Esophagus squamous epithelium (tissue), 5 donors: ENCODE measurements at regions not wholly inside any gene's neighbourhood (a gene's known extent, or its start where the extent isn't known, plus 50 kb on each side); places are given as distances from the start of the nearest gene placed in this dataset.

ENCODE experiments used
- DNase-seq: peaks from one replicate; lab custom pipeline; 2025; lab: John Stamatoyannopoulos, UW
- H3K27ac ChIP-seq, 4 donors: fragments of 200-600 bp; sonication (generic); one replicate each; pipeline ENCODE4 v1.5.1; 2016 to 2019; ENCODE audit warnings: mild to moderate bottlenecking in 1 of 4
- H3K27me3 ChIP-seq, 4 donors: fragments of 200-600 bp; sonication (generic); 1 replicate in 3 of 4; 2 replicates in 1 of 4; pipeline versions ENCODE4 v1.5.1 to v1.6.0; 2017 to 2021; ENCODE audit warnings: antibody characterized with exemption in 1 of 4
- H3K36me3 ChIP-seq, 3 donors: fragments of 200-600 bp; sonication (generic); one replicate each; pipeline ENCODE4 v1.5.1; 2016 to 2019
- H3K4me1 ChIP-seq, 3 donors: fragments of 200-600 bp; sonication (generic); one replicate each; pipeline ENCODE4 v1.5.1; 2017 to 2019
- H3K4me3 ChIP-seq, 4 donors: fragments of 200-600 bp; sonication (generic); 1 replicate in 3 of 4; 2 replicates in 1 of 4; pipeline ENCODE4 v1.5.1; 2016 to 2019; ENCODE audit warnings: mild to moderate bottlenecking in 2 of 4, moderate library complexity in 1 of 4
- H3K9me3 ChIP-seq, 3 donors: fragments of 200-600 bp; sonication (generic); one replicate each; pipeline ENCODE4 v1.5.1; 2016 to 2019
- POLR2A ChIP-seq, 4 donors: fragments of 450-650 bp; IDR thresholded peaks; one replicate each; pipeline ENCODE4 v1.6.1; 2017; ENCODE audit warnings: antibody characterized with exemption in 4 of 4, mild to moderate bottlenecking in 4 of 4, moderate library complexity in 3 of 4
- WGBS, 2 donors: methylation state at CpG; one replicate each; pipeline ENCODE4 v1.1.5; 2018; 5-methylcytosine and 5-hydroxymethylcytosine counted together
- intact Hi-C: fragments of 100-400 bp; cut with DNase I; formaldehyde crosslinking; loops from one replicate; pipeline ENCODE4 v1.15.0; 2022
- TF ChIP-seq, protein P1 (sequence below), 6 experiments: fragments of 450-650 bp in 4 of 6; fragments of 200-600 bp in 2 of 6; sonication (generic) in 2 of 6; IDR thresholded peaks; one replicate each; pipeline ENCODE4 v1.5.1; 2016 to 2019; ENCODE audit warnings: antibody characterized with exemption in 6 of 6, mild to moderate bottlenecking in 4 of 6, moderate library complexity in 4 of 6
- donor health status: DM: yes; HTN: yes; CAD: no.

DNA sequence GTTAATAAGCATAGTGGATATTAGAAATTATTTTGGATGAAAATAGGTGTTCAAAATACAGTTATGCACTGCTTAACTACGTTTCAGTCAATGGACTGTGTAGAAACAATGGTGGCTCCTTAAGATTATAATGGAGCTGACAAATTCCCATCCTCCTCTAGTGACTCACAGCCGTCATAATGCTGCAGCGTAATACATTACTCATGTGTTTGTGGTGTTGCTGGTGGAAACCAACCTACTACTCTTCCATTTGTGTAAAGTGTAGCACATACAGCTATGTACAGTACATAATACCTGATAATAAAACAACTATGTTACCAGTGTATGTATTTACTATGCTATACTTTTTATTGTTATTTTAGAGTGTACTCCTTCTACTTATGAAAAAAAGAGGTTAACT lies 111.2 kb upstream of the TMCC3 start:
- Histone ChIP-seq H3K27me3 (no peaks in the 10 kb centered on the region), H3K4me1 (no peaks in the 10 kb centered on the region), H3K36me3 (no peaks in the 10 kb centered on the region), H3K9me3 (no peaks in the 10 kb centered on the region), H3K27ac (no peak overlapping the region), H3K4me3 (no peak overlapping the region)
- TF ChIP-seq, protein P1, sequence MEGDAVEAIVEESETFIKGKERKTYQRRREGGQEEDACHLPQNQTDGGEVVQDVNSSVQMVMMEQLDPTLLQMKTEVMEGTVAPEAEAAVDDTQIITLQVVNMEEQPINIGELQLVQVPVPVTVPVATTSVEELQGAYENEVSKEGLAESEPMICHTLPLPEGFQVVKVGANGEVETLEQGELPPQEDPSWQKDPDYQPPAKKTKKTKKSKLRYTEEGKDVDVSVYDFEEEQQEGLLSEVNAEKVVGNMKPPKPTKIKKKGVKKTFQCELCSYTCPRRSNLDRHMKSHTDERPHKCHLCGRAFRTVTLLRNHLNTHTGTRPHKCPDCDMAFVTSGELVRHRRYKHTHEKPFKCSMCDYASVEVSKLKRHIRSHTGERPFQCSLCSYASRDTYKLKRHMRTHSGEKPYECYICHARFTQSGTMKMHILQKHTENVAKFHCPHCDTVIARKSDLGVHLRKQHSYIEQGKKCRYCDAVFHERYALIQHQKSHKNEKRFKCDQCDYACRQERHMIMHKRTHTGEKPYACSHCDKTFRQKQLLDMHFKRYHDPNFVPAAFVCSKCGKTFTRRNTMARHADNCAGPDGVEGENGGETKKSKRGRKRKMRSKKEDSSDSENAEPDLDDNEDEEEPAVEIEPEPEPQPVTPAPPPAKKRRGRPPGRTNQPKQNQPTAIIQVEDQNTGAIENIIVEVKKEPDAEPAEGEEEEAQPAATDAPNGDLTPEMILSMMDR (IDR thresholded peaks at IDR 0.05) = no peak
- no peak for TF ChIP-seq POLR2A (IDR thresholded peaks at IDR 0.05)
- intact Hi-C loops = loop anchor here (10.0 kb wide), 1 partner anchor 217 kb away; no protein-coding TSS in a partner anchor
- DNase-seq = no peak
- WGBS, 2 donors = 31 to 72% methylated on average over 3 of the region's 3 CpGs

DNA sequence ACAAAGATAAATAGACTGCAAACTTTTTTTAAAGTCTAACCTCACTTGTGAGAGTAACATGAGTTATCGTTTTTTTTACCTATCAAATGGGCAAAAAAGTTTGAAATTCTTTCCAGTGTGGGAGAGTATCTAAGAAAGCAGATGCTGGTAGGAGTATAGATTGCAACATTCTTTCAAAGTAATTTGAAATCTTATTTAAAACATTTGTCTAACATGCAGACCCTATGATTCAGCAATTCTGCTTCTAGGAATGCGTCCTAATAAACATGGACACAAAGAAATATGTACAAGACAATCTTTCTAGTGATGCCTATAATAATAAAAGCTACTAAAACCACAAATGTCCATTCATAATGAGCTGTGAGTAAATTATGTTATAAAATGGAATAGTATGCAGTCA lies 110.4 kb upstream of the TMCC3 start:
- H3K4me1 ChIP-seq = no peaks in the 10 kb centered on the region
- H3K4me3 ChIP-seq = no peak overlapping the region
- no peaks in the 10 kb centered on the region for H3K36me3 ChIP-seq
- no peak for TF ChIP-seq POLR2A (IDR thresholded peaks at IDR 0.05)
- TF ChIP-seq, protein P1 (IDR thresholded peaks at IDR 0.05) = no peak
- H3K27ac ChIP-seq = no peak overlapping the region
- WGBS, 2 donors = 86 to 87% methylated on average over 2 of the region's 2 CpGs
- H3K27me3 ChIP-seq = no peaks in the 10 kb centered on the region
- no peak for DNase-seq
- intact Hi-C loops = loop anchor here (10.0 kb wide), 1 partner anchor 216 kb away; no protein-coding TSS in a partner anchor
- no peaks in the 10 kb centered on the region for H3K9me3 ChIP-seq

DNA sequence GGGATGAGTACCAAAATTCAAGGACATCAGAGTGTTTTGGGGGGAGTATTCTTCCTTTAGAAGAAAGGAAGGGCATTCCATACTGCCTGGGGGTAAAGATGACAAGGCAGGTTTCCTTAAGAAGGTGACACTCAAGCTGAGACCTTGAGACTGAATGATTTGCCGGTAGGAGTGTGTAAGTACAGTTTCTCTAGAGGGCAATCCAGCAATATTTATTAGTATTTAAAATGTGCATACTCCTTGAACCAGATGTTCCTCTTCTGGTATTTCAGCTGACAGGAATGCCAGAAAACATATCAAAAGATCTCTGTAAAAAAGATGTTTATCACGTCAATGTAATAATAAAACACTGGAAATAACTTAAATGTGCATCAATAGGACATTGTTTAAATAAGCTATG lies 106.4 kb upstream of the TMCC3 start:
- intact Hi-C loops = no loop called here
- no peak for TF ChIP-seq POLR2A (IDR thresholded peaks at IDR 0.05)
- TF ChIP-seq, protein P1 (IDR thresholded peaks at IDR 0.05) = no peak
- no peak overlapping the region for H3K27ac ChIP-seq
- no peaks in the 10 kb centered on the region for H3K4me1 ChIP-seq
- no peaks in the 10 kb centered on the region for H3K9me3 ChIP-seq
- WGBS, 2 donors = 58 to 70% methylated on average over 2 of the region's 2 CpGs
- no peaks in the 10 kb centered on the region for H3K36me3 ChIP-seq
- H3K4me3 ChIP-seq = no peak overlapping the region
- DNase-seq = no peak
- H3K27me3 ChIP-seq = no peaks in the 10 kb centered on the region

DNA sequence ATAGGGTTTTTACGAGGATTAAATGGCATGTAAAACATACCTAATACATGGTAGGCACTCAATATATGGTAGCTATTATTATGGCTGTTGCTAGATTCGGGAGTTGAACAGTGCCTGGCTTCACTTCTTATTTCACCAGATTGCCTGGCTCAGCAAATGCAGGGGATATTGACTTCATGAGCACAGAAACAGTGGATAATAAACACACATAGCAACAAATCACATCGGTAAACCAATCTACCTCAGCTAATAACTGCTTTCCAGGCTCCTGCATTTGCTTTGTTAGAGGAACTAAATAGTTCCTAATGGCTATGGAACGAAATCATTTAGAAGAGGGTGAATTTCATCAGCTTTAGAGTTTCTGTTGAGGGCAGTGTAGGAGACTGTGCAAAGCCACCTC lies 105.2 kb upstream of the TMCC3 start:
- DNase-seq = no peak
- H3K27me3 ChIP-seq = no peaks in the 10 kb centered on the region
- H3K36me3 ChIP-seq = no peaks in the 10 kb centered on the region
- 85 to 88% methylated on average over 4 of the region's 4 CpGs for WGBS, 2 donors
- no peak overlapping the region for H3K27ac ChIP-seq
- no peaks in the 10 kb centered on the region for H3K9me3 ChIP-seq
- no peak for TF ChIP-seq POLR2A (IDR thresholded peaks at IDR 0.05)
- TF ChIP-seq, protein P1 (IDR thresholded peaks at IDR 0.05) = no peak
- no peaks in the 10 kb centered on the region for H3K4me1 ChIP-seq
- intact Hi-C loops = no loop called here
- no peak overlapping the region for H3K4me3 ChIP-seq

DNA sequence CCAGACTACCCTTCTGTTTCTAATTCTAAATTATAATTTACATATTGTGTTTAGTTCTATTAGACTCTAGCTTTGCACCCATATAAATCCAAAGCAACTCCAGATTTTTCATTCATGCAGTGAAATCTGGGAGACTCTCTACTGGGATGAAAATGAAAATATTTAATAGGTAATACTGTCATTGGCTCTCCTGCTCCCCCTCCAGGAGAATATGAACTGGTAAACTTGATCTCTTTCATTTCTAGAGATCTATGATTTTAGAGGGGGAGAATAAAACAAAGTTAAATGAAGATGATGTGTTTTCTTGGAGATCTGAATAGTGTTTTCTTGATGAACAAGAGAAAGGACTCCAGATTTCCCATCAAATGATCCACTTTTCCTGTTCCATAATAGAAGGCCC lies 104.3 kb upstream of the TMCC3 start:
- TF ChIP-seq POLR2A (IDR thresholded peaks at IDR 0.05) = no peak
- TF ChIP-seq, protein P1 (IDR thresholded peaks at IDR 0.05) = peak in 3 of 6 experiments; percentile 10 to 43 (median 22)
- DNase-seq = no peak
- H3K4me1 ChIP-seq = no peaks in the 10 kb centered on the region
- H3K27me3 ChIP-seq = no peaks in the 10 kb centered on the region
- H3K27ac ChIP-seq = no peak overlapping the region
- no peaks in the 10 kb centered on the region for H3K36me3 ChIP-seq
- H3K9me3 ChIP-seq = no peaks in the 10 kb centered on the region
- intact Hi-C loops = no loop called here
- H3K4me3 ChIP-seq = no peak overlapping the region
